SK-N-SH (cell line): ENCODE measurements at regions not wholly inside any gene's neighbourhood (a gene's known extent, or its start where the extent isn't known, plus 50 kb on each side); places are given as distances from the start of the nearest gene placed in this dataset.

Experiments used
- CTCF ChIA-PET: fragments of 300-600, 350-600 bp; formaldehyde crosslinking; extraction: SDS; loops from one replicate; lab custom pipeline; 2021; lab: Yijun Ruan, JAX
- POLR2A ChIA-PET: fragments of 350-600 bp; sonication (Branson Sonifier 250); formaldehyde crosslinking; extraction: SDS; loops from one replicate; lab custom pipeline; 2020; ENCODE audit warnings: antibody characterized with exemption, inconsistent platforms; lab: Yijun Ruan, JAX
- DNase-seq: peaks from one replicate; pipeline ENCODE4 v3.0.0; 2012
- H2AFZ ChIP-seq: fragments of 200-600 bp; sonication (generic); 2 replicates; pipeline ENCODE4 v1.8.1; 2016; ENCODE audit warnings: antibody characterized with exemption, mild to moderate bottlenecking, low read depth
- H3F3A ChIP-seq: fragments of 200-600 bp; sonication (generic); replicated peaks from 2 replicates; pipeline ENCODE3; 2016; ENCODE audit warnings: antibody characterized with exemption, mild to moderate bottlenecking; ENCODE audit not compliant: insufficient read depth
- H3K27ac ChIP-seq, 2 experiments: fragments of 200-500 bp in 1 of 2; fragments of 200-600 bp in 1 of 2; sonication (Bioruptor generic) in 1 of 2; sonication (generic), shearing (Covaris generic) in 1 of 2; 2 replicates each; pipeline versions ENCODE4 v1.5.1 to v1.6.1; 2014 to 2016; ENCODE audit warnings: low read depth in 2 of 2, inconsistent platforms in 1 of 2, low read length in 1 of 2, mild to moderate bottlenecking in 1 of 2, mixed read lengths in 1 of 2
- H3K27me3 ChIP-seq: fragments of 200-600 bp; sonication (generic), shearing (Covaris generic); 2 replicates; pipeline ENCODE4 v1.6.1; 2016; ENCODE audit warnings: mixed run types; ENCODE audit not compliant: insufficient read depth
- H3K36me3 ChIP-seq, 2 experiments: fragments of 200-500 bp in 1 of 2; fragments of 200-600 bp in 1 of 2; sonication (Bioruptor generic) in 1 of 2; sonication (generic) in 1 of 2; replicated peaks in 1 of 2; 2 replicates each; pipeline versions ENCODE3 to v1.5.1; 2014 to 2016; ENCODE audit warnings: low read length in 1 of 2, mild to moderate bottlenecking in 1 of 2; ENCODE audit not compliant: insufficient read depth in 2 of 2, control insufficient read depth in 1 of 2
- H3K4me1 ChIP-seq, 2 experiments: fragments of 200-500 bp in 1 of 2; fragments of 200-600 bp in 1 of 2; sonication (Bioruptor generic) in 1 of 2; sonication (generic), shearing (Covaris generic) in 1 of 2; 2 replicates each; pipeline versions ENCODE4 v1.5.1 to v1.6.1; 2014 to 2016; ENCODE audit warnings: low read depth in 1 of 2, low read length in 1 of 2, mixed run types in 1 of 2; ENCODE audit not compliant: insufficient read depth in 2 of 2, control insufficient read depth in 1 of 2
- H3K4me2 ChIP-seq: fragments of 200-600 bp; sonication (generic), shearing (Covaris generic); 2 replicates; pipeline ENCODE4 v1.6.1; 2017; ENCODE audit warnings: mixed run types
- H3K4me3 ChIP-seq, 2 experiments: fragments of 200-500 bp in 1 of 2; fragments of 200-600 bp in 1 of 2; sonication (Bioruptor generic) in 1 of 2; sonication (generic), shearing (Covaris generic) in 1 of 2; 2 replicates each; pipeline versions ENCODE4 v1.5.1 to v1.8.1; 2014 to 2016; ENCODE audit warnings: low read depth in 2 of 2, inconsistent platforms in 1 of 2, low read length in 1 of 2, mild to moderate bottlenecking in 1 of 2, mixed read lengths in 1 of 2, moderate library complexity in 1 of 2
- H3K79me2 ChIP-seq: fragments of 200-600 bp; sonication (generic); 2 replicates; pipeline ENCODE4 v1.8.1; 2017; ENCODE audit warnings: mild to moderate bottlenecking; ENCODE audit not compliant: insufficient read depth
- H3K9ac ChIP-seq: fragments of 200-600 bp; sonication (generic); 2 replicates; pipeline ENCODE4 v1.6.1; 2017; ENCODE audit warnings: mixed run types
- H3K9me2 ChIP-seq: fragments of 200-600 bp; sonication (generic); 2 replicates; pipeline ENCODE4 v1.6.1; 2017; ENCODE audit warnings: mixed run types
- H3K9me3 ChIP-seq: fragments of 200-600 bp; sonication (generic); 2 replicates; pipeline ENCODE4 v1.6.1; 2017; ENCODE audit warnings: mixed run types, mild to moderate bottlenecking, moderate library complexity
- H4K20me1 ChIP-seq: fragments of 200-600 bp; sonication (generic); 2 replicates; pipeline ENCODE4 v1.6.1; 2017; ENCODE audit warnings: mild to moderate bottlenecking, mixed run types; ENCODE audit not compliant: insufficient read depth
- EP300 ChIP-seq, 2 experiments: IDR thresholded peaks; 2 replicates each; pipeline versions ENCODE4 v1.4.0 to v1.6.1; 2012; ENCODE audit warnings: borderline replicate concordance in 1 of 2, low read depth in 1 of 2, low read length in 1 of 2
- FOXM1 ChIP-seq: IDR thresholded peaks from 2 replicates; pipeline ENCODE4 v1.4.0; 2012; ENCODE audit warnings: low read depth, mild to moderate bottlenecking
- GABPA ChIP-seq: IDR thresholded peaks from 2 replicates; pipeline ENCODE4 v1.4.0; 2012; ENCODE audit warnings: low read depth, mild to moderate bottlenecking
- GATA2 ChIP-seq: sonication (generic); formaldehyde crosslinking; IDR thresholded peaks from 2 replicates; pipeline ENCODE4 v1.5.0; 2020; ENCODE audit warnings: mild to moderate bottlenecking, missing genetic modification reagents
- MXI1 ChIP-seq: IDR thresholded peaks from 2 replicates; pipeline ENCODE4 v1.6.1; 2012; ENCODE audit warnings: mild to moderate bottlenecking, low read depth, low read length, improper control_type of control experiment
- NFIC ChIP-seq: IDR thresholded peaks from 2 replicates; pipeline ENCODE4 v1.4.0; 2012; ENCODE audit warnings: borderline replicate concordance
- NRF1 ChIP-seq: IDR thresholded peaks from 2 replicates; pipeline ENCODE4 v1.6.1; 2012; ENCODE audit warnings: low read depth, mild to moderate bottlenecking, low read length
- RCOR1 ChIP-seq: fragments of 150-350 bp; IDR thresholded peaks from 2 replicates; pipeline ENCODE4 v1.6.1; 2017; ENCODE audit warnings: antibody characterized with exemption, low read length
- RFX5 ChIP-seq: IDR thresholded peaks from 2 replicates; pipeline ENCODE4 v1.6.1; 2012; ENCODE audit warnings: mild to moderate bottlenecking, improper control_type of control experiment, low read length
- RXRA ChIP-seq: IDR thresholded peaks from 2 replicates; pipeline ENCODE4 v1.4.0; 2012; ENCODE audit warnings: low read depth, mild to moderate bottlenecking, borderline replicate concordance
- TCF12 ChIP-seq: IDR thresholded peaks from 2 replicates; pipeline ENCODE4 v1.4.0; 2012
- YY1 ChIP-seq: IDR thresholded peaks from 2 replicates; pipeline ENCODE4 v1.4.0; 2012; ENCODE audit warnings: low read depth, mild to moderate bottlenecking
- WGBS: methylation state at CpG from one replicate; pipeline ENCODE4 v1.1.6; 2017; ENCODE audit warnings: low lambda C conversion rate; 5-methylcytosine and 5-hydroxymethylcytosine counted together
- TF ChIP-seq, protein P1 (sequence below): IDR thresholded peaks from 2 replicates; pipeline ENCODE4 v1.4.0; 2012; ENCODE audit warnings: low read depth, borderline replicate concordance
- TF ChIP-seq, protein P2 (sequence below): fragments of 150-350 bp; IDR thresholded peaks from 2 replicates; pipeline ENCODE4 v1.6.1; 2017; ENCODE audit warnings: antibody characterized with exemption, low read length, low read depth, borderline replicate concordance
- TF ChIP-seq, protein P3 (sequence below): IDR thresholded peaks from 2 replicates; pipeline ENCODE4 v1.4.0; 2012; ENCODE audit warnings: low read depth, borderline replicate concordance

DNA sequence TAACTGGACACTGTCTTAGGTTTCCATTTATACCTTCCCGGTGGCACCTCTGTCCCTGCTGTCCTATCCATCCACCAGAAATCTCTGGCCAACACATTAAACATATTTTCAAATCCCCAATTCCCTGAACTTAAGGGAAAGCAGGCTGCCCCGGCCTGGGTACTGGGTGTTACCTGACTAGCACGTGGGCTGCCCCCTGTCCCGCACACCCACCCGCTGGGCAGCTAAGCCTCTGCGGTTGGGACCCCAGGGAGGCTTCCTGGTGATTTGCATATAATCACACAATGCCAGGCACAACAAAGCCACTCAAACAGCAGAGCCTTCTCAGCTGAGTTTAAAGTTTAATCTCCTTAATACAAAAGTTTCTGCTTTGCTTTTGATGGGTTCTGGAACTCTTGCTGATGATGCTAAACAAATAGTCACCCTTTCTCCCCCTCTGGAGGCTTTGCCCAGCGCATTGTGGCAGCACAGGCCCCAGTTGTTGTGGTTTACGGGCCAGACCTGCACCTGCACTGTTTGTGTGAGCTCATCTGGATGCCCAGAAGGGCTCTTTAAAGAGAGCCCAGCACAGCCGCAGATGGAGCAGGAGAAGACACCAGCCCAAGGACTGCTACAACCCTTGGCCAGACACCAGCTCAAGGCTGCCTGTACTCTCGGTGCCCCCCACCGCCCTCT lies 59.9 kb upstream of the POU2AF1 start:
- ChIA-PET POLR2A (no interaction called here), CTCF (interaction anchor here (0.6 to 7.2 kb wide), 6 partner anchors 8 to 161 kb away, joined by 3 to 53 read pairs (median 22); no protein-coding TSS in a partner anchor)
- H3K4me1 ChIP-seq = peaks cover 4 to 7% of the 10 kb centered on the region in 2 experiments; a peak in 2 of 4 replicates
- no peaks in the 10 kb centered on the region for H3K36me3 ChIP-seq
- no peaks in the 10 kb centered on the region for H3K9me2 ChIP-seq
- no peak overlapping the region for H3K4me3 ChIP-seq
- no peaks in the 10 kb centered on the region for H3K79me2 ChIP-seq
- no peaks in the 10 kb centered on the region for H3K27me3 ChIP-seq
- H3K4me2 ChIP-seq = no peak overlapping the region
- no peaks in the 10 kb centered on the region for H3K9me3 ChIP-seq
- H4K20me1 ChIP-seq = no peaks in the 10 kb centered on the region
- no peak overlapping the region for H3K9ac ChIP-seq
- no peak overlapping the region for H3K27ac ChIP-seq
- 73% methylated on average over 8 of the region's 11 CpGs for WGBS
- no peak for DNase-seq
- TF ChIP-seq MXI1 = no peak
- TF ChIP-seq RFX5 = no peak
- TF ChIP-seq, protein P1, sequence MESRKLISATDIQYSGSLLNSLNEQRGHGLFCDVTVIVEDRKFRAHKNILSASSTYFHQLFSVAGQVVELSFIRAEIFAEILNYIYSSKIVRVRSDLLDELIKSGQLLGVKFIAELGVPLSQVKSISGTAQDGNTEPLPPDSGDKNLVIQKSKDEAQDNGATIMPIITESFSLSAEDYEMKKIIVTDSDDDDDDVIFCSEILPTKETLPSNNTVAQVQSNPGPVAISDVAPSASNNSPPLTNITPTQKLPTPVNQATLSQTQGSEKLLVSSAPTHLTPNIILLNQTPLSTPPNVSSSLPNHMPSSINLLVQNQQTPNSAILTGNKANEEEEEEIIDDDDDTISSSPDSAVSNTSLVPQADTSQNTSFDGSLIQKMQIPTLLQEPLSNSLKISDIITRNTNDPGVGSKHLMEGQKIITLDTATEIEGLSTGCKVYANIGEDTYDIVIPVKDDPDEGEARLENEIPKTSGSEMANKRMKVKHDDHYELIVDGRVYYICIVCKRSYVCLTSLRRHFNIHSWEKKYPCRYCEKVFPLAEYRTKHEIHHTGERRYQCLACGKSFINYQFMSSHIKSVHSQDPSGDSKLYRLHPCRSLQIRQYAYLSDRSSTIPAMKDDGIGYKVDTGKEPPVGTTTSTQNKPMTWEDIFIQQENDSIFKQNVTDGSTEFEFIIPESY = no peak
- no peak for TF ChIP-seq RCOR1
- TF ChIP-seq, protein P2, sequence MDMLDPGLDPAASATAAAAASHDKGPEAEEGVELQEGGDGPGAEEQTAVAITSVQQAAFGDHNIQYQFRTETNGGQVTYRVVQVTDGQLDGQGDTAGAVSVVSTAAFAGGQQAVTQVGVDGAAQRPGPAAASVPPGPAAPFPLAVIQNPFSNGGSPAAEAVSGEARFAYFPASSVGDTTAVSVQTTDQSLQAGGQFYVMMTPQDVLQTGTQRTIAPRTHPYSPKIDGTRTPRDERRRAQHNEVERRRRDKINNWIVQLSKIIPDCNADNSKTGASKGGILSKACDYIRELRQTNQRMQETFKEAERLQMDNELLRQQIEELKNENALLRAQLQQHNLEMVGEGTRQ = no peak
- TF ChIP-seq RXRA = no peak
- TF ChIP-seq YY1 = no peak
- no peak for TF ChIP-seq GATA2
- TF ChIP-seq, protein P3, sequence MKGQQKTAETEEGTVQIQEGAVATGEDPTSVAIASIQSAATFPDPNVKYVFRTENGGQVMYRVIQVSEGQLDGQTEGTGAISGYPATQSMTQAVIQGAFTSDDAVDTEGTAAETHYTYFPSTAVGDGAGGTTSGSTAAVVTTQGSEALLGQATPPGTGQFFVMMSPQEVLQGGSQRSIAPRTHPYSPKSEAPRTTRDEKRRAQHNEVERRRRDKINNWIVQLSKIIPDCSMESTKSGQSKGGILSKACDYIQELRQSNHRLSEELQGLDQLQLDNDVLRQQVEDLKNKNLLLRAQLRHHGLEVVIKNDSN = no peak
- no peak for TF ChIP-seq EP300 (IDR thresholded peaks at IDR 0.05; ENCODE audit: borderline replicate concordance in 1 of 2, low read depth in 1 of 2, low read length in 1 of 2)
- TF ChIP-seq NFIC = no peak
- TF ChIP-seq NRF1 = no peak
- no peak for TF ChIP-seq TCF12
- TF ChIP-seq FOXM1 = no peak
- no peak for TF ChIP-seq GABPA
- no peak overlapping the region for H2AFZ ChIP-seq
- H3F3A ChIP-seq = no peaks in the 10 kb centered on the region
